Colonic mucosa (tissue), 4 donors: ENCODE measurements at regions not wholly inside any gene's neighbourhood (a gene's known extent, or its start where the extent isn't known, plus 50 kb on each side); places are given as distances from the start of the nearest gene placed in this dataset.

ENCODE experiments used
- DNase-seq: peaks from one replicate; pipeline ENCODE4 v3.0.0-alpha.2; 2020
- H3K27ac ChIP-seq: fragments of 200-600 bp; one replicate; pipeline ENCODE4 v1.8.0; 2021
- H3K27me3 ChIP-seq: fragments of 200-600 bp; one replicate; pipeline ENCODE4 v1.8.0; 2021
- H3K36me3 ChIP-seq: fragments of 200-600 bp; one replicate; pipeline ENCODE4 v1.8.0; 2021
- H3K4me1 ChIP-seq: fragments of 200-600 bp; one replicate; pipeline ENCODE4 v1.8.0; 2021; ENCODE audit warnings: mild to moderate bottlenecking
- H3K4me3 ChIP-seq: fragments of 200-600 bp; one replicate; pipeline ENCODE4 v1.8.0; 2021
- H3K9ac ChIP-seq, 2 donors: one replicate each; pipeline ENCODE4 v1.7.0; 2013; ENCODE audit warnings: control low read depth in 2 of 2, low read depth in 2 of 2, low read length in 2 of 2
- H3K9me3 ChIP-seq: fragments of 200-600 bp; one replicate; pipeline ENCODE4 v1.8.0; 2021
- intact Hi-C: fragments of 100-400 bp; cut with DNase I; formaldehyde crosslinking; loops from one replicate; pipeline ENCODE4 v1.14.1; 2022
- TF ChIP-seq, protein P1 (sequence below): fragments of 200-600 bp; IDR thresholded peaks from one replicate; pipeline ENCODE4 v1.8.0; 2022; ENCODE audit warnings: antibody characterized with exemption, mild to moderate bottlenecking
- donor health status: healthy.
- donor health status: DM: no; HTN: no; CAD: no.
- donor health status: DM: no; HTN: no; CAD: no.

DNA sequence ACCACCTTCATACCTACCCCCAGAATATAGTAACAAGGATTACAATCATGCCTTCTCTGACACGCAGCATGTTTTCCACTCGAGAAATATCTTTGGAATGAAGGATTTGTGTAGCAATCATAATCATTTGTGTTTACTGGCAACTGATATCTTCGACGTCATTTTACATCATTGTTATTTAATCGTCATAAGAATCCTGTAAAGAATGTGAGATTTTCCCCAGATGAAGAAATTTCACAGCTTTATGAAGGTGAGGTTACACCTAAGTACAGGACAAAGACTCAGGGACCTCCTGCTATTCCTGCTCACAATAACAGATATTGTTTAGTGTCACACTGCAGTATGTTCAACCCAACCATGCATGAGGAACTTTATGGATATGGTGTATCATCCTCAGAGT is 198.2 kb upstream of the LDB2 start:
- H3K27me3 ChIP-seq: no peaks in the 10 kb centered on the region
- no peak overlapping the region for H3K27ac ChIP-seq
- no peak overlapping the region for H3K9ac ChIP-seq
- no peaks in the 10 kb centered on the region for H3K4me1 ChIP-seq
- no peak overlapping the region for H3K4me3 ChIP-seq
- intact Hi-C loops: no loop called here
- no peaks in the 10 kb centered on the region for H3K36me3 ChIP-seq
- TF ChIP-seq, protein P1, sequence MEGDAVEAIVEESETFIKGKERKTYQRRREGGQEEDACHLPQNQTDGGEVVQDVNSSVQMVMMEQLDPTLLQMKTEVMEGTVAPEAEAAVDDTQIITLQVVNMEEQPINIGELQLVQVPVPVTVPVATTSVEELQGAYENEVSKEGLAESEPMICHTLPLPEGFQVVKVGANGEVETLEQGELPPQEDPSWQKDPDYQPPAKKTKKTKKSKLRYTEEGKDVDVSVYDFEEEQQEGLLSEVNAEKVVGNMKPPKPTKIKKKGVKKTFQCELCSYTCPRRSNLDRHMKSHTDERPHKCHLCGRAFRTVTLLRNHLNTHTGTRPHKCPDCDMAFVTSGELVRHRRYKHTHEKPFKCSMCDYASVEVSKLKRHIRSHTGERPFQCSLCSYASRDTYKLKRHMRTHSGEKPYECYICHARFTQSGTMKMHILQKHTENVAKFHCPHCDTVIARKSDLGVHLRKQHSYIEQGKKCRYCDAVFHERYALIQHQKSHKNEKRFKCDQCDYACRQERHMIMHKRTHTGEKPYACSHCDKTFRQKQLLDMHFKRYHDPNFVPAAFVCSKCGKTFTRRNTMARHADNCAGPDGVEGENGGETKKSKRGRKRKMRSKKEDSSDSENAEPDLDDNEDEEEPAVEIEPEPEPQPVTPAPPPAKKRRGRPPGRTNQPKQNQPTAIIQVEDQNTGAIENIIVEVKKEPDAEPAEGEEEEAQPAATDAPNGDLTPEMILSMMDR: no peak
- DNase-seq: no peak
- H3K9me3 ChIP-seq: no peaks in the 10 kb centered on the region

DNA sequence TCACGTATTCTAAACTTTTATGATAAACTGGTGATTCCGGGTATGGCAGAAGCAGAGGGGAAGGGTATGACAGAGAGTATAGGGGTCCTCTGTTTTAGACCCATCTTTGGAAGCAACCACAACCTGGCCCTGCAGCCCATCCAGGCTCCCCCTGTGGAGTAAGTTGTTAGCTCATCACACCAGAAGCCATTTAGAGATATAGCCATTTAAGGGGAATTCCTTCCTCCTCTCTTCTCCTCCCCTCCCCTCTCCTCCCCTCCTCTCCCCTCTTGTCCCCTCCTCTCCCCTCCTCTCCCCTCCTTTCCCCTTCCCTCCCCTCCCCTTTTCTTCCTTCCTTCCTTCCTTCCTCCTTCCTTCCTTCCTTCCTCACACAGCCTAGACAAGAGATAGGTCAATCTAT is 197.3 kb upstream of the LDB2 start:
- Histone ChIP-seq H3K4me3 (no peak overlapping the region), H3K4me1 (no peaks in the 10 kb centered on the region), H3K36me3 (no peaks in the 10 kb centered on the region), H3K27ac (no peak overlapping the region), H3K9ac (no peak overlapping the region), H3K9me3 (no peaks in the 10 kb centered on the region), H3K27me3 (no peaks in the 10 kb centered on the region)
- DNase-seq: no peak
- TF ChIP-seq, protein P1: no peak
- intact Hi-C loops: no loop called here

DNA sequence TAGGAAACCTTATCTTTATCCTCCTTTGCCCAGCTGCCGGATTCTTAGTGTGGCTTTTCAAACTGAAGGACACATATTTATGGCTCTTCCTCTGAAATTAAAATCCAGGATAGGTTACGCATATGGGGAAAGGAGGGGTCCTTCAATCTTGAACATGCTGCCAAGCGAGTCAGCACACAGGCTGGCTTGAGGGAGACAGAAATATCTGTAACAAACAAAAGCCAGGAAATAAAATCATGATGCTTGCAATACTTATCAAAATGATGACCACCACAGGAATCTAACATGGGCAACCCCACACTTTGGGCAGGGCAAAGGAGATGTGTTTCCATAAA is 196.4 kb upstream of the LDB2 start:
- no peaks in the 10 kb centered on the region for H3K4me1 ChIP-seq
- DNase-seq: no peak
- H3K27me3 ChIP-seq: no peaks in the 10 kb centered on the region
- no peaks in the 10 kb centered on the region for H3K9me3 ChIP-seq
- H3K9ac ChIP-seq: no peak overlapping the region
- H3K4me3 ChIP-seq: no peak overlapping the region
- H3K36me3 ChIP-seq: no peaks in the 10 kb centered on the region
- TF ChIP-seq, protein P1: no peak
- no peak overlapping the region for H3K27ac ChIP-seq
- intact Hi-C loops: no loop called here

DNA sequence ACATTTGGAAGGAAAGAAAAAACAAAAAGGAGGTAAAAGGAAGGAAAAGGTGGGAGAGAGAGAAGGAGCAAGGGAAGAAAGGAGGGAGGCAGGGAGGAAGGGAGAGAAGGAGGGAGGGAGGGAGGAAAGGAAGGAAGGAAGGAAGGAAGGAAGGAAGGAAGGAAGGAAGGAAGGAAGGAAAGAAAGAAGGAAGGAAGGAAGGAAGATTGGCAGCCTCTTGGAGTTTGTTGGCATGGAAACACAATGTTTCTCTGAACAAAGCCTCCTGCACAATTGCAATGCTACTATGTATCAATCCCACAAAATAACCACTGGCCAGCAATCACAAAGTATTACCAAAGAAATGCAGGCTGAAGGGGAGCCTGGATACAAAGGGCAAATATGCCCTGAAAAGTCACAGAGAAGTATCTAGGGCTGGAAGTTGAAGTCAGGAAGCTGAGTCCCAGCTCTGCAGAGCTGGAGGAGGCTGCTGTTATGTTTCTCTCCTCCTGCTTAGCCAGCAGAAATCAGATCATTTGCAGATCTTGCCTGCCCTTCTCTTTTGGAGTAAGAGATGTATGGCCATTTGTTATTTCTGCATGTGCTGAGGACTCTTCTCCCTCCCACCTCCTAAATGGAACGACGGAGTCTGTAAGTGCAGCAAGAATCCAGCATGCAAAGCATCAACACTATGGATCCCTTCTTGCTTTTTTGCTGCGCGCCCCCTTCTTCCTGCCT is 195.9 kb upstream of the LDB2 start:
- H3K4me3 ChIP-seq: no peak overlapping the region
- no peak overlapping the region for H3K27ac ChIP-seq
- H3K27me3 ChIP-seq: no peaks in the 10 kb centered on the region
- TF ChIP-seq, protein P1: no peak
- H3K9me3 ChIP-seq: no peaks in the 10 kb centered on the region
- no peaks in the 10 kb centered on the region for H3K36me3 ChIP-seq
- H3K9ac ChIP-seq: no peak overlapping the region
- intact Hi-C loops: no loop called here
- DNase-seq: no peak
- H3K4me1 ChIP-seq: no peaks in the 10 kb centered on the region

DNA sequence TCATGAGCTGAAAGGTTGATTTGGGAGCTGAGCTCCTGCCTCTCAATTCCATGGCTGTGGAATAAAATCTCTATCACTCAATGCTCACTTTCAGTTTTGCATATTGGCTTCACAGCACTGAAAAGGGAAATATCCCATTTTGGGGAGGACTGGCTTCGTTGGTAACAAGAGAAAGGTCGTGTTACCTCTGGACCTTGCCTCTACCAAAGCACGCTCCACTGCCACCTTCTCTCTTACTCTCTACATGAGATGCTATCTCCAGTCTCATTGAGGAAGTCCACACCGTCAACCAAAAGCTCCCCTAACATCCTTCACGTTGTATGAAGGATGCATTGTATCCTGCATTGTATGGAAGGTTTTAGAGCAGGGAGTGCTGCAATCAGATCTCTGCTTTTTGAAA is 195.0 kb upstream of the LDB2 start:
- Histone ChIP-seq H3K36me3 (no peaks in the 10 kb centered on the region), H3K27ac (no peak overlapping the region), H3K4me1 (no peaks in the 10 kb centered on the region), H3K4me3 (no peak overlapping the region), H3K9ac (no peak overlapping the region), H3K27me3 (no peaks in the 10 kb centered on the region), H3K9me3 (no peaks in the 10 kb centered on the region)
- DNase-seq: no peak
- TF ChIP-seq, protein P1: no peak
- intact Hi-C loops: no loop called here
